ENCODE measurements at regions not wholly inside any gene's neighbourhood (a gene's known extent, or its start where the extent isn't known, plus 50 kb on each side); places are given as distances from the start of the nearest gene placed in this dataset.

GRCh38 chr6:90669420-90669819 lies 82.5 kb upstream of the MAP3K7 start:
- no peak for DNase-seq (ENCODE audit: low read depth)

- DNase-seq (ENCODE audit: low read depth): no peak
These were observed 81.3 kb upstream of the MAP3K7 start for GRCh38 chr6:90668141-90668540.

- DNase-seq (ENCODE audit: low read depth): no peak
These were observed 77.0 kb upstream of the MAP3K7 start for GRCh38 chr6:90663873-90664272.

- DNase-seq (ENCODE audit: low read depth): no peak
These were observed 76.2 kb upstream of the MAP3K7 start for GRCh38 chr6:90663106-90663505.

GRCh38 chr6:90660931-90661330 lies 74.1 kb upstream of the MAP3K7 start:
- no peak for DNase-seq (ENCODE audit: low read depth)

- no peak for DNase-seq (ENCODE audit: low read depth)
These were observed 71.6 kb upstream of the MAP3K7 start for GRCh38 chr6:90658497-90658896.

- DNase-seq (ENCODE audit: low read depth): no peak
These were observed 69.5 kb upstream of the MAP3K7 start for GRCh38 chr6:90656325-90656724.

GRCh38 chr6:90654806-90655205 lies 67.9 kb upstream of the MAP3K7 start:
- DNase-seq (ENCODE audit: low read depth): no peak

GRCh38 chr6:90654166-90654565 lies 67.3 kb upstream of the MAP3K7 start:
- DNase-seq (ENCODE audit: low read depth): no peak

- DNase-seq (ENCODE audit: low read depth): no peak
These were observed 66.9 kb upstream of the MAP3K7 start for GRCh38 chr6:90653750-90654149.

- no peak for DNase-seq (ENCODE audit: low read depth)
These were observed 63.4 kb upstream of the MAP3K7 start for GRCh38 chr6:90650041-90650940.

GRCh38 chr6:90648873-90649272 lies 62.0 kb upstream of the MAP3K7 start:
- DNase-seq (ENCODE audit: low read depth): no peak

GRCh38 chr6:90646940-90647339 lies 60.1 kb upstream of the MAP3K7 start:
- no peak for DNase-seq (ENCODE audit: low read depth)

GRCh38 chr6:90645634-90646033 lies 58.8 kb upstream of the MAP3K7 start:
- no peak for DNase-seq (ENCODE audit: low read depth)

GRCh38 chr6:90644492-90644891 lies 57.6 kb upstream of the MAP3K7 start:
- DNase-seq (ENCODE audit: low read depth): no peak

- DNase-seq (ENCODE audit: low read depth): no peak
These were observed 56.5 kb upstream of the MAP3K7 start for GRCh38 chr6:90643381-90643780.

- DNase-seq (ENCODE audit: low read depth): no peak
These were observed 50.4 kb upstream of the MAP3K7 start for GRCh38 chr6:90637320-90637719.
